Occipital lobe (tissue), 1 donor: ENCODE measurements at regions not wholly inside any gene's neighbourhood (a gene's known extent, or its start where the extent isn't known, plus 50 kb on each side); places are given as distances from the start of the nearest gene placed in this dataset.

Experiments
- DNase-seq: peaks from one replicate; lab custom pipeline; 2025; lab: John Stamatoyannopoulos, UW

- DNase-seq: no peak
Observed at GRCh38 chr3:76679541-76679940, 360.4 kb upstream of the ROBO2 start.

DNA sequence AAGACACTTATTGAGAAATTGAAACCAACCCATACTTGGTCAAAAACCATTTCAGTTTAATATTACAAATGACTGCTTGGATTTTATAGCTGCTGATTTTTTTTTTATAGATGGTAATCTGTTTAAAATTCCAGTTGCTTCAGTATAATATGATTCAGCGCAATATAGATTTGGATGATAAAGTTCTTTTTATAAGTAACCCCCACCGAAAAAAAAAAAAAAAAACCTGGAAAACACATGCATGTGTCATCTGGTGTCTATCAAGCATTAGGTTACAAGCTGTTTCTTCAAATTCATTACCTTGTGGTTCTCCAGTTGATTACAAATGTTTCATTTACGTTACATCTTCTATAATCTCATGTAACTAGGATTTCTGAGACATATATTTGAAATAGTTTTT lies 356.6 kb upstream of the ROBO2 start:
- no peak for DNase-seq

GRCh38 chr3:76684946-76685345 lies 355.0 kb upstream of the ROBO2 start:
- no peak for DNase-seq

GRCh38 chr3:76685858-76686257 lies 354.0 kb upstream of the ROBO2 start:
- no peak for DNase-seq

DNA sequence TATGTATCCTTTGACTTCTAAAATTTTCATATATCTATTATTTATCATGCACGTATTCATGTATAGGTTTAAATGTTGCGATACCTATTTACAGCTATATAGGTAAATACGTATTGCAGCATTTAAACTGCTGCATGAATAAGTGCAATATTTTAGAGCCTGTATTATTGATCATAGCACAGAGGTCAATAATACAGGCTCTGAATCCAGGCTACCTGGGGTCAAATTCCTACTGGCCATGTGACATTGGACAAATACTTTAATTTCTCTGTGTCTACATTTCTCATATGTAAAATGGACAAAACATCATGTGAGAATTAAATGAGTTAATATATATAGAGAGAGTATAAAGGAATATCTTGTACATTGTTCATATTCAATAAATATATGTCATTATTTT lies 352.9 kb upstream of the ROBO2 start:
- no peak for DNase-seq

DNA sequence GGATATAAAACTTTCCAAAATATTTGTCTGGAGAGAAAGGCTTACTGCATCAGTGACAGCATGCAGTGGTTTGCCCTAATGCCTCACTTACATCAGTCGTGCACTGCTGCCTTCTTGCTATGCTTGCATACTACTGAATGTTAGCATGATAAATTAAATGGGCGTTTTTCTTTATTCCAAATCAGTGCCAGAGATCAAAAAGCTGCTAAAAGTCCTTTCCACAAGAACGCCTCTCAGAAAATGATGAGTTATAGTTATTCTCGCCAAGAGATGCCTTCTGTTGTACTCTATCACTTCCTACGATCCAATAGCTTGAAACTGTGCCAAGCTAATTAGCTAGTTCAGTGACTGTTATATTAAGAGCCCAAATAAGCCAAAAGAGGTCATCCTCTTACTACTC lies 345.8 kb upstream of the ROBO2 start:
- no peak for DNase-seq

- DNase-seq: no peak
Observed at GRCh38 chr3:76698136-76698706, 341.7 kb upstream of the ROBO2 start.

- DNase-seq: no peak
Observed at GRCh38 chr3:76699846-76700245, 340.1 kb upstream of the ROBO2 start.

GRCh38 chr3:76700323-76700722 lies 339.6 kb upstream of the ROBO2 start:
- DNase-seq: no peak

DNA sequence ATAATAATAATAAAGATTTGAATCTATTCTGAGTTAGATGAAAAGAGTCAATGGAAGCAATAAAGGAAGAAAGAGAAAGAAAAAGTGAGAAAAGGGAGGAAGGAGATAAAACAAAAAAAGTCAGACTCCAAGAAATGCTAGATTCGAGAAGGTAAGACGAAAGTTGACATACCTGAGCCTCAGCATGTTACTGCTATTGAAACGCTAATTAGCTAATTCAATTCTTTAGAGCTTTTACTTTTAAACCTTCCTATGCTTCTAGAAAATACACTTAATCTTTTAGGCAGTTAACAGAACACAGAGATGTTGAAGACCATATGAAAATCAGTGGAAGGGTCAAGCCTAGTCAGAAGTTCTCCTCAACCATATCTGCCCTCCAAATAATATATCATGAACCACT lies 337.2 kb upstream of the ROBO2 start:
- DNase-seq: no peak

GRCh38 chr3:76715426-76715825 lies 324.5 kb upstream of the ROBO2 start:
- no peak for DNase-seq

- no peak for DNase-seq
Observed at GRCh38 chr3:76723366-76723765, 316.5 kb upstream of the ROBO2 start.

DNA sequence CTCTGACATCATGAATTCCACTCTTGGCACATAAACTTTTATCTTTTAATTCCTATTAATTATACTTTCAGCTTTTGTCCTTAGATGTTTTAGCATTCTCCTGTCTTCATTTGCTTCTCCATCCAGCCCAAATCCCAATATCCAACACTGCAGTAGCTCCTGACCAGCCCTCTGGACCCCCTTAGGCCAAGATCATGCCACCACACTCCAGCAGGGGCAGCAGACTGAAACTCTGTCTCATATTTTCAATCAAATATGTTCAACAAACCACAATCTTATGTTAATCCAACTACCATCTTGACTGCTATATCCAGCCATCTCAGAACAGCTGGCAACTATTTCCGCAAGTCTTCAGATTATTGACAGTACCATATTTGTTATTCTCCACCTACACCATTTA lies 315.8 kb upstream of the ROBO2 start:
- DNase-seq: no peak

GRCh38 chr3:76724706-76725105 lies 315.2 kb upstream of the ROBO2 start:
- no peak for DNase-seq

DNA sequence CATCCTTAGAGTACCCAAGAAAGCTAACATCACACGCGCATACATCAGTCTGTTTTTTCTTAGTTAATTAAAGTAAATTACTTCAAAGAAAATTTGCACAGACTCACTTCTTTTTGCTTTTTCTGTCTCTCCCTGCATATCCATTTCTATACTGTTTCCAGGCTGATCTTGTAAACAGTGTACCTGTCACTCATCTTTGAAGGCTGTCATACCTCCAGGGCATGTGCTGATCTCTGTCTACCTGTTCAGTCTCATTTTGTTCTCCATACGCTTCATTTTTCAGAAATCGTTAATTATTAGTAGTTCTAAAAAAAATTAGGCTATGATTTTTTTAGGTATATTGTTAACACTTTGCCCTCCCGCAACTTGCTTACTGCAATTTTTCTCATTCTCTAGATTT lies 313.9 kb upstream of the ROBO2 start:
- no peak for DNase-seq

- no peak for DNase-seq
Observed at GRCh38 chr3:76728426-76728825, 311.5 kb upstream of the ROBO2 start.

DNA sequence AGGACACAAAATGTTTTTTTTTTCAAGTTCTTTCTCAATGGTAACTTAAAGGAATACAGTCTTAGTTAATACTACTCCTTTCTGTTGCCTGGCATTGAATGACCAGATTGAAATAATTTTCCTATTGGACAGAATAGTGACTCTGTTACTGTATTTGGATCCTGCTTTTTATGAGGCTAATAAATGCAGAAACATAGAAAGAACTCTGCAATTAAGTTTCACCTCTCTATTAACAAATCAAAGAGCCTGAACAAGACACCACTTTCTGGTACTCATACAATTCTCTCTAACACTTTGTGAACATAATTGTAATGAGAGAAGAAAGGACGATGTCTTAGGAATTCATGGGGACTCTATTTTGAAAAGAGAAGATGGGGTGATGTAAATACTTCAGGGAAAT lies 308.4 kb upstream of the ROBO2 start:
- no peak for DNase-seq

DNA sequence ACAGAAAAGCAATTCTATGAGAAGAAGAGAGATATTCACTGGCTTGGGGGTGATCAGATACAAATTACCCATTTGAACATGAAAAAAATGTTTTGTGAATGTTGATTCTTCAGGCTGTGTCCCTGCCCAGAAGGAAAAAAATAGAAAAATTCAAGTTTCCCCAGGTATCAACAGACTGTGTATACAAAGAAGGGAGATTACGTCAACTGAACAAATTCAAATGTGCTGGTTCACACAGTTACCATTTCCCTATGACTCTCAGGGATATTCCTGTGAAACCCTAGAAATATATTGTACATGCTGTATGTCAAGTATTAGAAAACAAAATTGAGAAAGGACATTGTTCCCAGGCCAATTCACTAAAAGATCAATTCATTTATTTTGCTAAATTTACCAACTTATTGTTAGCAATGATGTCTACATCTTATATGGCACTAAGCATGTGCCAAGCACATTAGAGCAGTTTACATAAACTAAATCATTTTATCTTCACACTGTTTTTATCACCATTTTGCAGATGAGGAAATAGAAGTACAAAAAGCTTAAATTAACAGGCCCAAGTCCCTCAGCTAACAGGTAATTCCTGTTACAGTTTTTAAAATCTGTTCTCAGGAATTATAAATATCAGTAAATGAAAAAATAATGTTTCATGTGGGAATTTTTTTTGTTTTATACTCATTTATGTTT lies 306.7 kb upstream of the ROBO2 start:
- DNase-seq: no peak

DNA sequence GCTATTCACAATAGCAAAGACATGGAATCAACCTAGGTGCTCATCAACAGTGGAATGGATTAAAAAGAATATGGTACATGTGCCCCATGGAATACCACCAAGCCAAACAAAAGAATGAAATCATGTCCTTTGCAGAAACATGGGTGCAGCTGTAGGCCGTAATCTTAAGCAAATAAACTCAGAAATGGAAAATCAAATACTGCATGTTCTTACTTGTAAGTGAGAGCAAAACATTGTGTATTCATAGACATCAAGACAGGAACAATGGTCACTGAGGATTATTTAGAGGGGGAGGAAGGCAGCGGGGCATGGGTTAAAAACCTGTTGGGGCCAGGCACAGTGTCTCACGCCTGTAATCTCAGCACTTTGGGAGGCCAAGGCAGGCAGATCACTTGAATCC lies 304.7 kb upstream of the ROBO2 start:
- no peak for DNase-seq

DNA sequence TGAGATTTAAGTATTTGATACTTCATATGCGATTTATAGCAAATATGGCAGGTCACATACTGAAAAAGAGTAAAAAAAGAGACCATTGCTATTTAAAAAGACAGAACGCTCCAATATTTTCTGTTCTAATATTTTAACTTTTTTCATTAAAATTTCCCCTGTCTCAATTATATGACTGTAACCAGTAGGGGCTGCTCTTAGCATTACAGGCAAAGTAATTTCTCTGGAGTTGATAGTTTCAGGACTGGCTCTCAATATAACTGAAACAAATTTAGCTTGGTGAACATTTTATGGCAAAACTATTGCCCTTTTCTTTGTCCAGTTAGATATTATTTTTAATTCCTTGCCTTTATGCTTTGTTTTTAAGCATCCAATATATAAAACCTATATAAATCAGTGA lies 286.3 kb upstream of the ROBO2 start:
- DNase-seq: no peak

- DNase-seq: no peak
Observed at GRCh38 chr3:76754247-76754646, 285.7 kb upstream of the ROBO2 start.

- no peak for DNase-seq
Observed at GRCh38 chr3:76756577-76756976, 283.3 kb upstream of the ROBO2 start.

DNA sequence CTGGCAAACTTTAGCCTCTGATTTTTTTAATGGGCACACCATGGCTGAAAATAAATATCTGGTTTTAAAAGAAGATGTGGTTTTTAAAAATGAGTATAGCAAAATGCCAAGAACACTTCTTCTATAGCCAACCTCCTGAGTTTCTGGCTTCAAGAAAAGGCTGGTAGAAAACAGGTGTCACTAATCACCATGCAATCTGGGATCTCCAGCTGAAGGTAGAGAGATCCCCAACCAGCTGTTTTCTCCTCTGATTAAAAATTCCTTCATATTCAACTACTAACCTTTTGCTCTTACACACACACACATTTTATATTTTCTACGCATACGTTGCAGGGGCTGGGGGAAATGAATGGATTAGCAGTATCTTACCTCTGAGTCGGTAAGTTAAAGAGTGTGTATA lies 279.6 kb upstream of the ROBO2 start:
- no peak for DNase-seq

DNA sequence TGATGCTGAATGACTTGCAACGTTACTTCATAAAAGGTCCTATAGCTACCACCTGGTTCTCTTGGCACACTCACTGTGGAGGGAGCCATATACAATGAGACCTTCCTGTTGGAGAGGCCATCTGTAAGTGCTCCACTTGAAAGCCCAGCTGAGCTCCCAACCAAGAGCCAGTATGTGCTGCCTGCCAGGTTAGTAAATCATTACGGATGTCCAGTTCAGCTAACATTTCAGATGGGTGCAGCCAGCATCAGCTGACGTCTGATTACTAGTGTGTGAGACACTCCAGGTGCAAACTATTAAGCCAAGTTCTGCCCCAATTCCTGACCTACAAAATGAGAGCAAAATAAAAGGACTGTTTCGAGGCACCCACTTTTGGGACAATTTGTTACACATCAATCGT lies 274.4 kb upstream of the ROBO2 start:
- no peak for DNase-seq
